Activated CD4-positive, alpha-beta T cell treated with anti-CD3 and anti-CD28 coated beads, Interleukin-2, amount 10 ng/mL, durations not matched to agents 24 days and 14 days (primary cell): ENCODE measurements at regions not wholly inside any gene's neighbourhood (a gene's known extent, or its start where the extent isn't known, plus 50 kb on each side); places are given as distances from the start of the nearest gene placed in this dataset.
"Not testable (repeated sequence)": the region's sequence is repeated elsewhere in the genome, so short reads cannot be mapped to it uniquely, and the experiment has no call there.

ENCODE experiments used
- DNase-seq: peaks from one replicate; pipeline ENCODE4 v3.0.0; 2022
- H3K27ac Mint-ChIP-seq: one replicate; pipeline ENCODE4 v1.8.0; 2022; ENCODE audit warnings: mild to moderate bottlenecking, mixed read lengths
- H3K27me3 Mint-ChIP-seq: one replicate; pipeline ENCODE4 v1.8.0; 2022; ENCODE audit warnings: mixed read lengths
- H3K36me3 Mint-ChIP-seq: one replicate; pipeline ENCODE4 v1.8.0; 2022; ENCODE audit warnings: low read depth, mild to moderate bottlenecking, mixed read lengths
- H3K4me1 Mint-ChIP-seq: one replicate; pipeline ENCODE4 v1.8.0; 2021; ENCODE audit warnings: mixed read lengths
- H3K4me3 Mint-ChIP-seq: one replicate; pipeline ENCODE4 v1.8.0; 2022; ENCODE audit warnings: mild to moderate bottlenecking, moderate library complexity, mixed read lengths
- H3K9me3 Mint-ChIP-seq: one replicate; pipeline ENCODE4 v1.8.0; 2021; ENCODE audit warnings: mixed read lengths
- intact Hi-C: fragments of 100-400 bp; cut with micrococcal nuclease; formaldehyde crosslinking; loops from one replicate; pipeline ENCODE4 v1.15.1; 2023

DNA sequence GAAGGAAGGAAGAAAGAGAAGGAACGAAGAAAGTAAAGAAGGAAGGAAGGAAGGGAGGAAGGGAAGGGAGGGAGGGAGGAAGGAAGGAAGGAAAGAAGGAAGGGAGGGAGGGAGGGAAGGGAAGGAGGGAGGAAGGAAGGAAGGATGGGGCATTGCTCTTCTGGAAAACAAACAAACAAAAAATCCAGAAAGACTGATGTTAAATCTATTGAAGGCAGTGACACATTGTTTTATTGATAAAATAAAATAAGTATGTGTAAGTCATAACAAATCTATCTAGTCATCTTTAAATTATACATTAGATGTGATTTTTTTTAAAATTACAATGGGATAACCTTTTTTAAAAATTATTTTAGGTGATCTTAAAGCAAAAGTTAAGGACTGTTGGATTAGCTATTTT lies 1245.5 kb downstream of the STIM2 start:
- Mint-ChIP-seq H3K27ac (no peak overlapping the region), H3K9me3 (peaks cover 4% of the 10 kb centered on the region), H3K36me3 (no peaks in the 10 kb centered on the region), H3K4me1 (no peaks in the 10 kb centered on the region), H3K4me3 (no peak overlapping the region), H3K27me3 (no peaks in the 10 kb centered on the region)
- DNase-seq, result no peak
- intact Hi-C loops, result no loop called here

DNA sequence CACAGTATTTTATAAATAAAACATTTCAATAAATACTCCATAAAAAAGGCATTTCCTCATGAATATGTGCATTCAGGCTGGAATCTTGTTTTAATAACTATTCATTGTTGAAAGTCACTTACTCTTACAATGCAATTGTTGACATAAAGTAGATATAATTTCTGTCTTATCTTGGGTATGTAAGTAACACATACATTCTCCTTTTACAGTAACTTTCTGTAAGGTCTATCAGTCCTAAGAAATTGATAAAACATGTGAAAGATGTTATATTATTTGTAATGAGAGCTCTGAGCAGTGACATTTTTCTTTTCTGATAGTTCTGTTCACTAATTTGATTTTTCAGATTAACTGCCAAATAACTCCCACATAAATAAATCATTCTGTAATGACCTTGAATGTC lies 1249.2 kb downstream of the STIM2 start:
- H3K27ac Mint-ChIP-seq, result no peak overlapping the region
- H3K4me1 Mint-ChIP-seq, result no peaks in the 10 kb centered on the region
- H3K9me3 Mint-ChIP-seq, result no peaks in the 10 kb centered on the region
- no peaks in the 10 kb centered on the region for H3K36me3 Mint-ChIP-seq
- DNase-seq, result no peak
- no peak overlapping the region for H3K4me3 Mint-ChIP-seq
- intact Hi-C loops, result no loop called here
- H3K27me3 Mint-ChIP-seq, result no peaks in the 10 kb centered on the region

DNA sequence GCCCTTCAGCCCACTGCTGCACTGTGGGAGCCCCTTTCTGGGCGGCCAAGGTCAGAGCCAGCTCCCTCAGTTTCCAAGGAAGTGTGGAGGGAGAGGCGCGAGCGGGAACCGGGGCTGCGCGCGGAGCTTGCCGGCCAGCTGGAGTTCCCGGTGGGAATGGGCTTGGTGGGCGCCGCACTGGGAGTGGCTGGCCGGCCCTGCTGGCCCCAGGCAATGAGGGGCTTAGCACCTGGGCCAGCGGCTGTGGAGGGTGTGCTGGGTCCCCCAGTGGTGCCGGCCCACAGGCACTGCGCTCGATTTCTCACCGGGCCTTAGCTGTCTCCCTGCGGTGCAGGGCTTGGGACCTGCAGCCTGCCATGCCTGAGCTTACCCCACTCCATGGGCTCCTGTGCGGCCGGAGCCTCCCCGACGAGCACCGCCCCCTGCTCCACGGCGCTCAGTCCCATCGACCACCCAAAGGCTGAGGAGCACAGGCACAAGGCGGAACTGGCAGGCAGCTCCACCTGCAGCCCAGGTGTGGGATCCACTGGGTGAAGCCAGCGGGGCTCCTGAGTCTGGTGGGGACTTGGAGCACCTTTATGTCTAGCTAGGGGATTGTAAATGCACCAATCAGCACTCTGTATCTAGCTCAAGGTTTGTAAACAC lies 1252.2 kb downstream of the STIM2 start:
- H3K4me1 Mint-ChIP-seq, intact Hi-C loops, H3K9me3 Mint-ChIP-seq, H3K27ac Mint-ChIP-seq, DNase-seq, H3K4me3 Mint-ChIP-seq, H3K27me3 Mint-ChIP-seq, H3K36me3 Mint-ChIP-seq: not testable (repeated sequence)

DNA sequence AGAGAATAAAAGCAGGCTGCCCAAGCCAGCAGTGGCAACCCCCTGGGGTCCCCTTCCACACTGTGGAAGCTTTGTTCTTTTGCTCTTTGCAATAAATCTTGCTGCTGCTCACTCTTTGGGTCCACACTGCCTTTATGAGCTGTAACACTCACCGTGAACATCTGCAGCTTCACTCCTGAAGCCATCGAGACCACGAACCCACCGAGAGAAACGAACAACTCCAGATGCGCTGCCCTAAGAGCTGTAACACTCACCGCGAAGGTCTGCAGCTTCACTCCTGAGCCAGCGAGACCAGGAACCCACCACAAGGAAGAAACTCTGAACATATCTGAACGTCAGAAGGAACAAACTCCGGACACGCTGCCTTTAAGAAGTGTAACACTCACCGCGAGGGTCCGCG lies 1252.9 kb downstream of the STIM2 start:
- H3K4me3 Mint-ChIP-seq, intact Hi-C loops, H3K9me3 Mint-ChIP-seq, H3K27me3 Mint-ChIP-seq, H3K36me3 Mint-ChIP-seq, H3K4me1 Mint-ChIP-seq, DNase-seq, H3K27ac Mint-ChIP-seq: not testable (repeated sequence)

DNA sequence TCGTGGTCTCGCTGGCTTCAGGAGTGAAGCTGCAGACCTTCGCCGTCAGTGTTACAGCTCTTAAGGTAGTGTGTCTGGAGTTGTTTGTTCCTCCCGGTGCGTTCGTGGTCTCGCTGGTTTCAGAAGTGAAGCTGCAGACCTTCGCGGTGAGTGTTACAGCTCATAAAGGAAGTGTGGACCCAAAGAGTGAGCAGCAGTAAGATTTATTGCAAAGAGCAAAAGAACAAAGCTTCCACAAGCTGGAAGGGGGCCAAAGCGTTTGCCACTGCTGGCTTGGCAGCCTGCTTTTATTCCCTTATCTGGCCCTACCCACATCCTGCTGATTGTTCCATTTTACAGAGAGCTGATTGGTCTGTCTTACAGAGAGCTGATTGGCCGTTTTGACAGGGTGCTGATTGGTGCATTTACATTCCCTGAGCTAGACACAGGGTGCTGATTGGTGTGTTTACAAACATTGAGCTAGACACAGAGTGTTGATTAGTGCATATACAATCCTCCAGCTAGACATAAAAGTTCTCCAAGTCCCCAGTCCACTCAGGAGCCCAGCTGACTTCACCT lies 1256.0 kb downstream of the STIM2 start:
- H3K9me3 Mint-ChIP-seq, result peaks cover 12% of the 10 kb centered on the region
- intact Hi-C loops, H3K4me3 Mint-ChIP-seq, H3K27ac Mint-ChIP-seq, H3K4me1 Mint-ChIP-seq, H3K36me3 Mint-ChIP-seq, DNase-seq, H3K27me3 Mint-ChIP-seq: not testable (repeated sequence)

DNA sequence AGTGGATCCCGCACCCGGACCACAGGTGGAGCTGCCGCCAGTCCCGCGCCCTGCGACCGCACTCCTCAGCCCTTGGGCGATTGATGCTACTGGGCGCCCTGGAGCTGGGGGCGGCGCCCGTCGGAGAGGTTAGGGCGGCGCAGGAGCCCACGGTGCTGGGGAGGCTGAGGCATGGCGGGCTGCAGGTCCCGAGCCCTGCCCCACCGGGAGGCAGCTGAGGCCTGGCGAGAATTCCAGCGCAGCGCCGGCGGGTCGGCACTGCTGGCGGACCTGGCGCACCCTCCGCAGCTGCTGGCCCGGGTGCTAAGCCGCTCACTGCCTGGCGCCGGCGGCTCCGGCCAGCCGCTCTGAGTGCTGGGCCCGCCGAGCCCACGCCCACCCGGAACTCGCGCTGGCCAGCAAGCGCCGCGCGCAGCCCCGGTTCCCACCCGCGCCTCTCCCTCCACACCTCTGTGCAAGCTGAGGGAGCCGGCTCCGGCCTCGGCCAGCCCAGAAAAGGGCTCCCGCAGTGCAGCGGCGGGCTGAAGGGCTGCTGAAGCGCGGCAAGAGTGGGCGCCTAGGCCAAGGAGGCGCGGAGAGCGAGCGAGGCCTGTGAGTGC lies 1256.5 kb downstream of the STIM2 start:
- no peaks in the 10 kb centered on the region for H3K27me3 Mint-ChIP-seq
- H3K36me3 Mint-ChIP-seq, result no peaks in the 10 kb centered on the region
- DNase-seq, result no peak
- peaks cover 12% of the 10 kb centered on the region for H3K9me3 Mint-ChIP-seq
- H3K4me3 Mint-ChIP-seq, result no peak overlapping the region
- H3K27ac Mint-ChIP-seq, result no peak overlapping the region
- intact Hi-C loops, result no loop called here
- H3K4me1 Mint-ChIP-seq, result no peaks in the 10 kb centered on the region

DNA sequence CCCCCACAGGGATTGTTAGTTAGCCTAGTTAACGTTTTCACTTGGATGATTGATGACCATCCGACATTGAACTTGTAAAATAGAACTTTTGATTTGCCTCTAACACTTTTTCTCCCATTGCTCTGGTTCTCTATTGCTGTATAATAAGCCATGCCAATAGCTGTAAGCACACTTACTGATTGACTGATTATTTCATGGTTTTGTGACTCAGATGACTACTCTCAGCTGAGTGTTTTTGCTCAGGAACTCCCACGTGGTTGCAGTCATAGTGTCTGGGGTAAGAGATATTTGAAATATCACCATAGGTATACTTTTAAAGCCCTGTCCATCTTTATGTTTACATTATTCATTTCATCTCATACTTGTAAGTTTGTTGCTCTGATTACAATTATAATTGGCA lies 1285.5 kb downstream of the STIM2 start:
- no peaks in the 10 kb centered on the region for H3K27me3 Mint-ChIP-seq
- no peaks in the 10 kb centered on the region for H3K36me3 Mint-ChIP-seq
- intact Hi-C loops, result no loop called here
- H3K9me3 Mint-ChIP-seq, result peaks cover 3% of the 10 kb centered on the region
- DNase-seq, result no peak
- H3K4me3 Mint-ChIP-seq, result no peak overlapping the region
- no peak overlapping the region for H3K27ac Mint-ChIP-seq
- no peaks in the 10 kb centered on the region for H3K4me1 Mint-ChIP-seq

DNA sequence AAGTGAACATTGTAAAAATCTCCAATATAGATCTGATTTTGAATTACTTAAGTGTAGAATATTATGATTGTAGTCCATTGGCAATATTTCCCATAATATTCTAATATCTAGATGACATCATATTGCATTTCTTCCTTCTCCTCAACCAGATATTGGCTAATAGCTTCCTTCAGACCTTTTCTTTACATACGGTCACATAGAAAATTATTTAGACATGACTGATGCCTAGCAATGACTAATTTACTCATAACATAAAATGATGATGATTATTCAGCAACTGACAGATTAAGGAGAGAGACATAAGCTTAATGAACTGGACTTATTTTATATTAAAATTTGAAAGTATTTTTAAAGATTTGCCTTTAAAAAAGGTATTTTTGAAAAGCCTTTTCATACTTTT lies 1287.6 kb downstream of the STIM2 start:
- H3K36me3 Mint-ChIP-seq, result no peaks in the 10 kb centered on the region
- DNase-seq, result no peak
- no peak overlapping the region for H3K4me3 Mint-ChIP-seq
- no peak overlapping the region for H3K27ac Mint-ChIP-seq
- peaks cover 3% of the 10 kb centered on the region for H3K9me3 Mint-ChIP-seq
- intact Hi-C loops, result no loop called here
- no peaks in the 10 kb centered on the region for H3K27me3 Mint-ChIP-seq
- H3K4me1 Mint-ChIP-seq, result no peaks in the 10 kb centered on the region

DNA sequence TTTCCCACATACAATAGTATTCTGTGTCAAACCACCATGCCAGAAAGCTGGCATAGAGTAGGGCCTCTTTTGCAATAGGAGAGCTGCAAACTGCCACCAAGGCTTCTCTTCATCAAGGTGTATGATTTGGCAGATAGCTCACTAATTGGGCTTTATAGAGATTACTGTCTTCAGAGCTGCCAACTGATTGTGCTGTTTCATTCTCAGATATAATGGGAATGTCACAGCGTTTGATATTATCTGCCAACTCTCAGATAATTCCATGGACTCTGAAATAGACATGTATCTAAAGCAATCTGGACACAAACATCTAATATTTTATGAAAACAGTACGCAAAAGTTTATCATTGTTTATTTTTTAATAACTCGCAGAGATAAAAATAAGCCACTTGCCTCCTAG lies 1289.1 kb downstream of the STIM2 start:
- intact Hi-C loops, result no loop called here
- H3K4me1 Mint-ChIP-seq, result no peaks in the 10 kb centered on the region
- peaks cover 3% of the 10 kb centered on the region for H3K9me3 Mint-ChIP-seq
- H3K36me3 Mint-ChIP-seq, result no peaks in the 10 kb centered on the region
- H3K27ac Mint-ChIP-seq, result no peak overlapping the region
- no peak for DNase-seq
- no peaks in the 10 kb centered on the region for H3K27me3 Mint-ChIP-seq
- no peak overlapping the region for H3K4me3 Mint-ChIP-seq

DNA sequence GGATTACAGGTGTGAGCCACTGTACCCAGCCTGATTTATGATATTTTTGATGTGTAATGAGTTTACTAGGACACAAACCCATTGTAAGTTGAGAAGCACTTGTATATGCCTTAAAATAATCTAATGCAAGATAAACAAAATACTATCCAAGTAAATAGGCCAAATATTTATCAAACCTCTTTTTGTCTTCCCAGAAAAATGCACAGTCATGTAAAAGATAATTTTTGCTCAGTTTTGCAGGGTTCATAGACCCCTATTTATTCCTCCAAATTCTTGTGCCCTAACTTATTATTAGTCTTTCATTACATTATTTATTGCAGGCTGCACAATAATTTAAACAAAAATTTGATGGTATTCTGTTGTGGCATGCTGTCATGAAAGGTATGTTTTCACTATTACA lies 1290.7 kb downstream of the STIM2 start:
- Mint-ChIP-seq H3K4me3 (no peak overlapping the region), H3K36me3 (no peaks in the 10 kb centered on the region), H3K4me1 (no peaks in the 10 kb centered on the region), H3K9me3 (peaks cover 3% of the 10 kb centered on the region), H3K27ac (no peak overlapping the region), H3K27me3 (no peaks in the 10 kb centered on the region)
- no peak for DNase-seq
- intact Hi-C loops, result no loop called here

DNA sequence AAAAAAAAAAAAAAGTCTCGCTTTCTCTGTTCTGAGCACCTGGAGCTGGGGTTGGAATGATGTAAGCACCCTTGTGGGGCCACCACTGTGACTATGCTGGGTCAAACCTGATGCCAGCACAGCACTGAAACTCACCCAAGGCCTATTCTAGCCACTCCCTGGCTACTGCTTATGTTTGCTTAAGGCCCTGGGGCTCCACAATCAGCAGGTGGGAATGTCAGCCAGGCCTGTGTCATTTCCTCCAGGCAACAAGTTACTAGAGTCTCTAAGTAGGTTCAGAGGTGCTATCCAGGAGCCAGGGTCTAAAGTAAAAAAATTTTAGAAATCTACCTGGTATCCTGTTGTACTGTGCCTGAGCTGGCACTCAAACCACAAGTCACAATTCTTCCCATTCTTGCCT lies 1306.8 kb downstream of the STIM2 start:
- no peak for DNase-seq
- intact Hi-C loops, result no loop called here
- Mint-ChIP-seq H3K36me3 (no peaks in the 10 kb centered on the region), H3K27ac (no peak overlapping the region), H3K4me3 (no peak overlapping the region), H3K4me1 (no peaks in the 10 kb centered on the region), H3K9me3 (no peaks in the 10 kb centered on the region), H3K27me3 (no peaks in the 10 kb centered on the region)

DNA sequence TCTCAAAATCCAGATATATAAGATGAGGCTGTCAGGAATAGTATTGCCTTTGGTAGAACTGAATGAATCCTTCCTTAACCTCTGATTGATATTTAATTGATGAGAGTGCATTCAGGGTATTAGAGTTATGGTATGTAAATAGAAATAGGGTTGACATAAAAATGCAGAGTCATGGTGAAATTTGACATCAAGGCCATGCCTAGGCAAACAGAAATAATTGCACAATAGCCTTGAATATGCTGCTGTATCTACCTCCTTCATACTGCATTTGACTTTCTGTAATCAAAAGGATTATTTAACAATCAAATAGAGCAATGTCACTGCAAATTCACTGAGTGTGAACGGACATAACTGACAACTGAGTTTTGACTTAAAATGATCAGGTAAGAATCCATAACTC lies 1316.3 kb downstream of the STIM2 start:
- H3K27ac Mint-ChIP-seq, result no peak overlapping the region
- no peaks in the 10 kb centered on the region for H3K36me3 Mint-ChIP-seq
- no peaks in the 10 kb centered on the region for H3K9me3 Mint-ChIP-seq
- H3K27me3 Mint-ChIP-seq, result no peaks in the 10 kb centered on the region
- intact Hi-C loops, result no loop called here
- DNase-seq, result no peak
- no peak overlapping the region for H3K4me3 Mint-ChIP-seq
- H3K4me1 Mint-ChIP-seq, result no peaks in the 10 kb centered on the region

DNA sequence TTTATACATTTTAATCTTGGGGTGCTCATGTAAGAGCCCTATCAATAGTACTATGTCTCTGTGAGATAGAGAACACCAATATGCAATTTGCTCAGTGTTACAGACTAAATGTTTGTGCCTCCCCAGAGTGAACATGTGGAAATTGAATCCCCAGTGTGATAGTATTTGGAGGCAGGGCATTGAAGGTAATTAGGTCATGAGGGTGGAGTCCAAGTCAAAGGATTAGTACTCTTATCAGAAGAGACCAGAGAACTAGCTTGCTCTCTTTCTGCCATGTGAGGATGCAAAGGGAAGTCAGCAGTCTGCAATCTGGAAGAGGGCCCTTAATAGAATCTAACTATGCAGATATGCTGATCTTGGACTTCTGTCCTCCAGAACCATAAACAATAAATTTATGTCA lies 1317.0 kb downstream of the STIM2 start:
- Mint-ChIP-seq H3K27ac (no peak overlapping the region), H3K4me1 (no peaks in the 10 kb centered on the region), H3K36me3 (no peaks in the 10 kb centered on the region), H3K27me3 (no peaks in the 10 kb centered on the region), H3K9me3 (no peaks in the 10 kb centered on the region), H3K4me3 (no peak overlapping the region)
- DNase-seq, result no peak
- intact Hi-C loops, result no loop called here

DNA sequence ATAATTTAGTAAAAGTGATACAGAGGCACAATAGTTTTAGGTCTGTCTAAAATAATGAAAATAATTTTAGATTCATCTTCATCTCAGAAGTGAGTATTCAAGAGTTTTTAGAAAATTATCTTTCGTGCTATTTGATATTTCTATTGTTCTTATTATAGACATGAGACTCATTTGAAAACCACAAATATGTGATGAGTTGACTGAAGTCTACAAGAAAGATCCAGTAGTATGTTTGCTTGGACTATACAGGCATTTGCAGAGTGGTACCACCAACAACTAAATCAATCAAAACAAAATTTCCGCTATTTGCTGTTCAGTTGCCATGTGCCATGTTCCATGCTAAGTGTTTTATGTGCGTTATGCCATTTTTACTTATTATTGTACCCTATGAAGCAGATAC lies 1318.5 kb downstream of the STIM2 start:
- H3K9me3 Mint-ChIP-seq, result no peaks in the 10 kb centered on the region
- DNase-seq, result no peak
- intact Hi-C loops, result no loop called here

DNA sequence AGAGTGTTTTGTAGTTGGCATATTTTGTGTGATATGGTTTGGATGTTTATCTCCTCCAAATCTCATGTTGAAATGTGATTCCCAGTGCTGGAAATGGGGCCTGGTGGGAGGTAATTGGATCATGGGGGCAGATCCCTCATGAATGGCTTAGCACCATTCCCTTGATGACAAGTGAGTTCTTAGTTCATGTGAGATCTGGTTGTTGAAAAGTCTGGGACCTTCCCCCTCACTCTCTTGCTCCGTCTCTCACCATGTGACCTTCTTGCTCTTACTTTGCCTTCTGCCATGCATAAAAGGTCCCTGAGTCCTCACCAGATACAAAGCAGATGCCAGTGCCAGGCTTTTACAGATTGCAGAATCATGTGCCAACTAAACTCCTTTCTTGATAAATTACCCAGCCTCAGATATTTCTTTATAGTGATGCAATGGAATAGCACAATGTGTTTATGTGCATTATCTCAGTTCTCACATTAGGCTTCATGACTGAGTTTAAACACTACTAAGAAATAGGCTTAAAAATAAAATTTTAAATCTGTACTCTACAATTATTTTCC lies 1348.8 kb downstream of the STIM2 start:
- Mint-ChIP-seq H3K4me3 (no peak overlapping the region), H3K27ac (no peak overlapping the region), H3K9me3 (peaks cover 4% of the 10 kb centered on the region), H3K4me1 (no peaks in the 10 kb centered on the region), H3K27me3 (no peaks in the 10 kb centered on the region), H3K36me3 (no peaks in the 10 kb centered on the region)
- DNase-seq, result no peak
- intact Hi-C loops, result no loop called here

More for the DNA sequence above, 1318.5 kb downstream of the STIM2 start:
- H3K4me3 Mint-ChIP-seq, result no peak overlapping the region
- no peaks in the 10 kb centered on the region for H3K4me1 Mint-ChIP-seq
- no peaks in the 10 kb centered on the region for H3K27me3 Mint-ChIP-seq
- H3K27ac Mint-ChIP-seq, result no peak overlapping the region
- no peaks in the 10 kb centered on the region for H3K36me3 Mint-ChIP-seq
